ENCODE measurements at regions not wholly inside any gene's neighbourhood (a gene's known extent, or its start where the extent isn't known, plus 50 kb on each side); places are given as distances from the start of the nearest gene placed in this dataset.
A peak's percentile ranks its signal among the peaks of the same experiment; 100 is the strongest.
"Not testable (repeated sequence)": the region's sequence is repeated elsewhere in the genome, so short reads cannot be mapped to it uniquely, and the experiment has no call there.

GRCh38 chr2:89960570-89960969 is 1269.1 kb downstream of the RPIA start:
- DNase-seq (ENCODE audit: low spot score); H3K27ac ChIP-seq; POLR2A ChIA-PET (ENCODE audit: low non-redundant PET); CTCF ChIA-PET: not testable (repeated sequence)

- POLR2A ChIA-PET (ENCODE audit: low non-redundant PET); CTCF ChIA-PET; H3K27ac ChIP-seq; DNase-seq (ENCODE audit: low spot score): not testable (repeated sequence)
Observed at GRCh38 chr2:89968567-89968966, 1277.1 kb downstream of the RPIA start.

- DNase-seq (ENCODE audit: low spot score); H3K27ac ChIP-seq; CTCF ChIA-PET; POLR2A ChIA-PET (ENCODE audit: low non-redundant PET): not testable (repeated sequence)
Observed at GRCh38 chr2:89969190-89969589, 1277.7 kb downstream of the RPIA start.

DNA sequence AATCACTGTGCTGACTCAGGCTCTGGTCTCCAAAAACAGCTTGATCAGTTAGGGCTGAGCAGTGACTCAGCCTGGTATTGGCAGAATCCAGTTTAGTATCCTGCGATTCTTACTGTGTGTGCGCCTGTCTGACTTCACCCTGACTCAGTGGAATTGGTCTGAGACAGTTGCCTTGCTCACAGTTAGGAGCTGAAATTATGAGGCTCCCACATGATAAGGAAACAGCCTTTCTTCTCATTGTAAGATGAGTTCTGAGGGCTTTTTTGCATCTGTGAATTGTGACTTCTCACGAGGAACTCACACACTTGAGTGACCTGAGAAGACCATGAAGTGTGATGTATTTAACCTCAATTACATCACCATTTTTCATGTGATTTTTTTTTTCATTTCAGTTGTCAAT is 1282.4 kb downstream of the RPIA start:
- POLR2A ChIA-PET (ENCODE audit: low non-redundant PET); H3K27ac ChIP-seq; CTCF ChIA-PET: not testable (repeated sequence)
- DNase-seq (ENCODE audit: low spot score): peak; percentile 1

DNA sequence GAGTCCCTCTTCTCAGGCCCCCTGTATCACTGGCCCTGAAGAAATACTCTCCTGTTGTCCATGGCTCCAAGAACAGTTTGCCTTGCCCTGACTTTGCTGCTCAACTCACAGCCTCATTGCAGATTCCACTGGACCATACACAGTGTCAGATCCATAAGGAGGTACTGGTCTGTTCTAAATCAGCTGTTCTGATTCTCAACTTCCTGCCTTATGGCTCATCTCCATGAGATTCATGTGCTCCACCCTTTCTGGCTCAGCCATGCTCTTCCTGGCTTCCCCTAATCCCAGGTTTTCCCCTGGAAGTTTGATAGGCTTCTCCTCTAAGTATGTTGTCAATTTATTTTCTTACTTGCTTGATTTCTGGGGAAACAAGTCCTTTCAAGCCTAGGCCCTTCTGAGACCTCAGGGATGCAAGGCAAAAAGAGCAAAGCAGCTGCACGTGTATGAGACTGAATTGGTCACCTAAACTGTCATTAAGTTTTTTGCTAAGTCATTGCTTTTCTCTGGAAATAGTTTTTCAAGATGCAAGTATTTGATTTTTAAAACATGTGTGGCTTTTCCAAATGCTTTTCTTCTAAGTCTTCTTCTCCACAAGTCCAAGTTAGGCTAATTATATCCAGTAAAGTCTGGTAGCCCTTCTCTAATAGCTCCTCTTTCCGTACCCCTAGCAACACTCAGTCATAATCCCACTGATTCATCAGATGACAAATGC is 1288.5 kb downstream of the RPIA start:
- CTCF ChIA-PET; POLR2A ChIA-PET (ENCODE audit: low non-redundant PET); DNase-seq (ENCODE audit: low spot score); H3K27ac ChIP-seq: not testable (repeated sequence)

GRCh38 chr2:89982246-89982645 is 1290.8 kb downstream of the RPIA start:
- CTCF ChIA-PET; H3K27ac ChIP-seq; DNase-seq (ENCODE audit: low spot score); POLR2A ChIA-PET (ENCODE audit: low non-redundant PET): not testable (repeated sequence)

DNA sequence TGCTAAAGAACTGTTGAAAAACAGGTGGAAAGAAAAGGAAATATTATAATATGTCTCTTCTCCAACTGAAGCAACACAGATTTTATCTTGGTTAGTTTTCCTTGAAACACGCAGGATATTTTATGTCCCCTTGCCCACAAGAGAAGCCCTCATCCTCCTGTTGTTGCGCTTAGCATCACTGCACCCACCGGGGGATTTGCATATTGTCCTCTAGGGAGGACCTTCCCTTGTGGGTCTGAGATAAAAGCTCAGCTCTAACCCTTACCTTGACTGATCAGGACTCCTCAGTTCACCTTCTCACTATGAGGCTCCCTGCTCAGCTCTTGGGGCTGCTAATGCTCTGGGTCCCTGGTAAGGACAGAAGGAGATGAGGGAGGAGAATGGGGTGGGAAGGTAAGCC is 1294.2 kb downstream of the RPIA start:
- POLR2A ChIA-PET (ENCODE audit: low non-redundant PET); DNase-seq (ENCODE audit: low spot score); CTCF ChIA-PET; H3K27ac ChIP-seq: not testable (repeated sequence)

GRCh38 chr2:89986532-89986931 is 1295.1 kb downstream of the RPIA start:
- CTCF ChIA-PET; POLR2A ChIA-PET (ENCODE audit: low non-redundant PET); H3K27ac ChIP-seq; DNase-seq (ENCODE audit: low spot score): not testable (repeated sequence)

DNA sequence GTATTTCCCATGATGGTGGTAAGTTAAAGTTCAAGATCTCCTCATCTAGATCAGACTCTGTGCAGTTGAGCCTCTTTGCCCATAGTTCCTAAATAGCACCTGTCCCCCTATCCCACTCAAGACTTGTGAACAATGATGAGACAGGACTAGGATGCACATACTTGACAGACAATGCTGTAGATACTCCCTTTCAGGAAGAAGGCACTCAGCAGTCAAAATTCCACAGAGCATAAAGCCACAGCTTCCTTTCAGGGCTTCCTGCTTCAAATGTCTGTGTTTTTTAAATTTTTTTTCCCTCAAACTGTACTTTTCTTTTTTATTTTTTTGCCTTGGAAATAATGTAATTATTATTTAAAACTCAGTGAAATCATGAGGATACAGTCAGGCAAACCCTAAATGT is 1305.3 kb downstream of the RPIA start:
- not testable (repeated sequence) for H3K27ac ChIP-seq

GRCh38 chr2:90004553-90004952 is 1313.1 kb downstream of the RPIA start:
- POLR2A ChIA-PET (ENCODE audit: low non-redundant PET): not testable (repeated sequence)

More for the DNA sequence above, 1305.3 kb downstream of the RPIA start:
- POLR2A ChIA-PET (ENCODE audit: low non-redundant PET); CTCF ChIA-PET; DNase-seq (ENCODE audit: low spot score): not testable (repeated sequence)

DNA sequence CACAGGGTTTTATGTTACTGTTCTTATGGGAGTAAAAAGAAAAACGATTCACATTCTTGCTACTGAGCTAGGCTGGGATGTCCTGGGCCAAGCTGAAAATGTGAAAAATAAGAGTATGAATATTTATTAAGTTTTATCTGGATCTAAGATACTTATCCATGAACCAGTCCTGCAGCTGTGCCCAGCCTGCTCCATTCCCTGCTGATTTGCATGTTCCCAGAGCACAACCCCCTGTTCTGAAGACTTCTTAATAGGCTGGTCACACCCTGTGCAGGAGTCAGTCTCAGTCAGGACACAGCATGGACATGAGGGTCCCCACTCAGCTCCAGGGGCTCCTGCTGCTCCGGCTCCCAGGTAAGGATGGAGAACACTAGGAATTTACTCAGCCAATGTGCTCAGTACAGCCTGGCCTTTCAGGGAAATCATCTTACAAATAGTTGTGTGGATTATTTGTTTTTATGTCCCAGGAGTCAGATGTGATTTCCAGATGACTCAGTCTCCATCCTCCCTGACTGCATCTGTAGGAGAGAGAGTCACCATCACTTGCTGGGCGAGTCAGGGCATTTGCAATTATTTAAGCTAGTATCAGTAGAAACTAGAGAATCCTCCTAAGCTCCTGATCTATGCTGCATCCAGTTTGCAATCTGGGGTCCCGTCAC is 1319.1 kb downstream of the RPIA start:
- POLR2A ChIA-PET (ENCODE audit: low non-redundant PET); H3K27ac ChIP-seq; DNase-seq (ENCODE audit: low spot score); CTCF ChIA-PET: not testable (repeated sequence)

More at GRCh38 chr2:90004553-90004952, 1313.1 kb downstream of the RPIA start:
- DNase-seq (ENCODE audit: low spot score); H3K27ac ChIP-seq; CTCF ChIA-PET: not testable (repeated sequence)

DNA sequence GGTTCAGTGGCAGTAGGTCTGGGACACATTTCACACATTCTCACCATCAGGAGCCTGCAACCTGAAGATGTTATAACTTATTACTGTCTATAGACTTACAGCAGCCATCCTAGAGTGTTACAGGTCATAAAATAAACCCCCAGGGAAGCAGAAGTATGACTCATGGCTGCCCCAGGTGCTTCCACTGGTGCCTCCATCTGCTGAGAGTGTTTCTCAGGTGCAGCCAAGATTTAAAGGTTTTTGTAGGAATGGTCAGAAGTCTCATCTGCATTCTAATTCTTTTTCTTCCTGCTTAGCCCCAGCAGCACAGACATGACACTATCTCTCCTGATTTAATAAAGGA is 1319.6 kb downstream of the RPIA start:
- DNase-seq (ENCODE audit: low spot score); CTCF ChIA-PET; H3K27ac ChIP-seq; POLR2A ChIA-PET (ENCODE audit: low non-redundant PET): not testable (repeated sequence)

DNA sequence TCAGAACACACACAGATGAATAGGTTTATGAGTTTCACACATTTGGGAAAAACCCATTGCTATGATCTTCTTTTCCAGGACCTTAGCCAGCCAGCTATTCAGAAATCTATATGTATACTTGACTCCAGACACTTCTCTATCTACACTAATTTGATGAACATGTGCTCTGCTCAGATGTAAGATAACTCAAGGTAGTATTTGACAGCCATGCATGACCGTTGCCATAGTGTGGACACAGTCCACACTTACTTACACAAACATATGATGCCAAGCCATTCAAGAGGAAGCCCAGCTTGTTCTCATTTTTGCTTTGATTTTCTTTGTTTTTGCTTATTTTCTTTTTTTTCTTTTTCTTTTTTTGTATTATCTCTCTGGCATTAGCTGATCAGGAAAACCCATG is 1328.4 kb downstream of the RPIA start:
- POLR2A ChIA-PET (ENCODE audit: low non-redundant PET); CTCF ChIA-PET; DNase-seq (ENCODE audit: low spot score); H3K27ac ChIP-seq: not testable (repeated sequence)

GRCh38 chr2:90021234-90021633 is 1329.8 kb downstream of the RPIA start:
- POLR2A ChIA-PET (ENCODE audit: low non-redundant PET); DNase-seq (ENCODE audit: low spot score); H3K27ac ChIP-seq; CTCF ChIA-PET: not testable (repeated sequence)
